Adrenal gland (tissue), 5 donors: ENCODE measurements at regions not wholly inside any gene's neighbourhood (a gene's known extent, or its start where the extent isn't known, plus 50 kb on each side); places are given as distances from the start of the nearest gene placed in this dataset.

Experiments used
- CTCF ChIP-seq, 6 experiments: fragments of 450-650 bp in 4 of 6; fragments of 200-600 bp in 2 of 6; sonication (generic) in 1 of 6; IDR thresholded peaks; 1 replicate in 5 of 6; 2 replicates in 1 of 6; pipeline versions ENCODE4 v1.5.1 to v1.8.0; 2016 to 2021; ENCODE audit warnings: antibody characterized with exemption in 6 of 6, mild to moderate bottlenecking in 2 of 6, moderate library complexity in 1 of 6
- POLR2A ChIP-seq, 2 donors: fragments of 450-650 bp; IDR thresholded peaks; one replicate each; pipeline ENCODE4 v1.6.1; 2017; ENCODE audit warnings: antibody characterized with exemption in 2 of 2, mild to moderate bottlenecking in 2 of 2, moderate library complexity in 1 of 2
- donor health status: DM: no; HTN: no; CAD: no.

- TF ChIP-seq POLR2A (IDR thresholded peaks at IDR 0.05) (no peak), CTCF (IDR thresholded peaks at IDR 0.05) (no peak)
Measured at GRCh38 chr9:129346046-129346445, 168.0 kb upstream of the IER5L start.
